ENCODE measurements at regions not wholly inside any gene's neighbourhood (a gene's known extent, or its start where the extent isn't known, plus 50 kb on each side); places are given as distances from the start of the nearest gene placed in this dataset.

DNA sequence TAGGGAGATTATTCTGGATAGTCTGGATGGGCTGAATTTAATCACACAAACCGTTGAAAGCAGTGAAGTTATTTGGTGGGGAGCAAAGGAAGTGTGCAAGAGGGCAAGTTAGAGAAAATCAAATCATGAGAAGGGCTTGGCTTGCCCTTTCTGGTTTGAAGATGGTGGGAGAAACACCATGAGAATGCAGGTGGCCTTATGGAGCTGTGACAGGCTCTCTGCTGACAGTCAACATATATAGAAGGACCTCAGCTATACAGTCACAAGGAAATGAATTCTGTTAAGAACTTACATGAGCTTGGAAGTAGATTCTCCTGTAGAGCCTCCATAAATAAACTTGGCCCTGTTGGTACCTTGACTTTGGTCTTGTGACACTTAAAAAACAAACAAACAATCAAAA lies 72.3 kb downstream of the GMNC start:
- Histone ChIP-seq H3K4me3 (ENCODE audit: low read length) (no peak overlapping the region), H3K9me3 (ENCODE audit: control insufficient read depth, low read length) (no peaks in the 10 kb centered on the region), H3K4me1 (ENCODE audit: control insufficient read depth, insufficient read depth, low read length) (no peaks in the 10 kb centered on the region), H3K27ac (ENCODE audit: low read length) (no peak overlapping the region), H3K27me3 (ENCODE audit: control insufficient read depth, insufficient read depth) (no peaks in the 10 kb centered on the region)
- ATAC-seq (no peak), DNase-seq (no peak)
- 56% methylated on average over 1 of the region's 1 CpG for WGBS
- intact Hi-C loops (cut with DNase I) = no loop called here

DNA sequence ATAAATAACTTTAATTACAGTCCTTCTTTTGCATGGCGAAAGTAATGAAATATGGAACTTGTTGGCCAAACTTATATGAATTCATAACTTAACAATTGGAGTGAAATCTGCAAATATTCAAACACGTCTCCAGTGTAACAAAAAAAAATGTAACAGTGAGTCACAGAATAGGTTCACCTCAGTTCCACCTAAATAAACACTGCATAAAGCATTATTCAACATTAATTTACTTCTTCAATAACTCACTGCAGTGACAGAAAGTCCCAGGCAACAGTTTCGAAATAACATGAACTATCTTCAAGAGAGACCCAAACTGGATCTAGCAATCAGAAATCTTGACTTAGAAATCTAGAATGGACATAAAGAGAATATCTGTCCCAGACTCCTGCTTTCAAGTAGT lies 75.6 kb downstream of the GMNC start:
- Histone ChIP-seq H3K4me1 (ENCODE audit: control insufficient read depth, insufficient read depth, low read length) (no peaks in the 10 kb centered on the region), H3K27me3 (ENCODE audit: control insufficient read depth, insufficient read depth) (no peaks in the 10 kb centered on the region), H3K4me3 (ENCODE audit: low read length) (no peak overlapping the region), H3K27ac (ENCODE audit: low read length) (no peak overlapping the region), H3K9me3 (ENCODE audit: control insufficient read depth, low read length) (no peaks in the 10 kb centered on the region)
- 83% methylated on average over 3 of the region's 3 CpGs for WGBS
- no peak for DNase-seq
- no peak for ATAC-seq
- intact Hi-C loops (cut with DNase I) = no loop called here

DNA sequence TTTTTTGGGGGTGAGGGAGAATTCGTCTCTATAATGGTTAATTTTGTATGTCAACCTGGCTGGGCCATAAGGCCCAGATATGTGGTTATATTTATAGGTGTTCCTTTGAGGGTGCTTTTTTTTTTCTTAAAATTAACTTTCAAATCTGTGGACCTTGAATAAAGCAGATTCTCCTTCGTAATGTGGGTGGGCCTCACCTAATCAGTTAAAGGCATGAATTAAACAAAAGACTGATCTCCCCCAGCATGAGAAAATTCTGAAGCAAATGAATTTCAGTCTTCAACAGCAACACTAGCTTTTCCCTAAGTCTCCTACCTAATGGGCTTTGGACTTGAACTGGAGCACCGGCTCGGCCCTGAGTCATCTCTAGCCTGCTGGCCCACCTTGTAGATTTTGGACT lies 77.4 kb downstream of the GMNC start:
- no peaks in the 10 kb centered on the region for H3K9me3 ChIP-seq (ENCODE audit: control insufficient read depth, low read length)
- no peak overlapping the region for H3K27ac ChIP-seq (ENCODE audit: low read length)
- H3K4me1 ChIP-seq (ENCODE audit: control insufficient read depth, insufficient read depth, low read length) = no peaks in the 10 kb centered on the region
- H3K27me3 ChIP-seq (ENCODE audit: control insufficient read depth, insufficient read depth) = no peaks in the 10 kb centered on the region
- ATAC-seq (no peak), DNase-seq (no peak)
- no peak overlapping the region for H3K4me3 ChIP-seq (ENCODE audit: low read length)
- intact Hi-C loops (cut with DNase I) = no loop called here
- 90% methylated on average over 4 of the region's 4 CpGs for WGBS

DNA sequence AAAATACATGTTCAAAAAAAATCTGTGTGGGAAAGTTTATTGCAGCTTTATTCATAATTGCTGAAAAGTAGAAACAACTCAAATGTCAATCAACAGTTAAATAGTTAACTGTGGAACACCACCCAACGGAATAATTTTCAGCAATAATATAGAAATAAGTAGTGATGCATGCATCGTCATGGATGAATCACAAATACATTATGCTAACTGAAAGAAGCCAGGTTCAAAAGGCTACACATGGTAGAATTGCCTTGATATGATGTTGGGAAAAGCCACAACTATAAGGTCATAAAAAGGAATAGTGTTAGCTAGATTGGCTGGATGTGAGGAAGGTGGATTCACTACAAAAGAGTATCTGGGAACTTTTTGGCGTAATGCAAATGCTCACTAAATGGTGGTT lies 82.0 kb downstream of the GMNC start:
- Histone ChIP-seq H3K4me1 (ENCODE audit: control insufficient read depth, insufficient read depth, low read length) (no peaks in the 10 kb centered on the region), H3K27ac (ENCODE audit: low read length) (no peak overlapping the region), H3K27me3 (ENCODE audit: control insufficient read depth, insufficient read depth) (no peaks in the 10 kb centered on the region), H3K9me3 (ENCODE audit: control insufficient read depth, low read length) (no peaks in the 10 kb centered on the region), H3K4me3 (ENCODE audit: low read length) (no peak overlapping the region)
- intact Hi-C loops (cut with DNase I) = no loop called here
- 87% methylated on average over 3 of the region's 3 CpGs for WGBS
- ATAC-seq (no peak), DNase-seq (no peak)

DNA sequence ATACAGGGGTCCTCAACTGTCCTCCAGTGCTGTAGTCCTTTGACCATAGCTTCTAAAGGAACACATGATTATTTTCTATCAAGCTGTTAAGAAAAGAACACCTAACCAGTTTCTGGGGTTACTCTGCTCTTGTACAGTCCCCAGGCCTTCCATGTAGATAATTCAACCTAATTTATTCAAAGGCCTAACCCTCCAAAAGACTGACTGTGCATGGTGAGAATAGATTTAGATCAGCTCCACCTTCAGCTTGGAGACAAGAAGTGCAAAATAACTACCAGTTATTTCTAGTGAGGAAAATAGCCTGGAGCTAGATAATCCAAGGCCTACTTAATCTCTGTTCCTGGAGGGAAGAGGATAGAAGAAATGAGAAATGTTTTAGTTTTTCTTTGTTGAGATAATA lies 87.9 kb downstream of the GMNC start:
- H3K27me3 ChIP-seq (ENCODE audit: control insufficient read depth, insufficient read depth) = no peaks in the 10 kb centered on the region
- no peak overlapping the region for H3K4me3 ChIP-seq (ENCODE audit: low read length)
- no peak overlapping the region for H3K27ac ChIP-seq (ENCODE audit: low read length)
- DNase-seq (no peak), ATAC-seq (no peak)
- H3K9me3 ChIP-seq (ENCODE audit: control insufficient read depth, low read length) = no peaks in the 10 kb centered on the region
- intact Hi-C loops (cut with DNase I) = no loop called here
- no peaks in the 10 kb centered on the region for H3K4me1 ChIP-seq (ENCODE audit: control insufficient read depth, insufficient read depth, low read length)

DNA sequence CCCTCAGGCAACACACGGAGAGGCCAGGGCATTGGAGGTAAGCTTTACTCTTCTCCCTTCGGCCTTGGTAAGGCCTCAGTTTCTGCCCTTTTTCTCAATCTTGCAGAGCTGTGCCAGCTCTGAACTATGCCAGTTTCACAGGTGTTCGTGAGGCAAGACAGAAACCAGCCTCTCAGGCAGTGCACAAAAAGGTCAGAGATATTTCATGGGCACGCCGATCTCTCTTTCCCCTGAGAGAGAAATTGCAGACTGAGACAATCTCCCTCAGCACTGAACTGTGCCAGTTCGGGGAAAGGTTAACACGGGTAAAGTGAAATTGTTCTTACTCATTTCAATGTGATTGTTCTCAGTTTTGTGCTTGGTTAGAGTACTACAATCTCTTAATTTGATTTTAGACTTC lies 88.5 kb downstream of the GMNC start:
- Histone ChIP-seq H3K27me3 (ENCODE audit: control insufficient read depth, insufficient read depth) (no peaks in the 10 kb centered on the region), H3K27ac (ENCODE audit: low read length) (no peak overlapping the region), H3K4me1 (ENCODE audit: control insufficient read depth, insufficient read depth, low read length) (no peaks in the 10 kb centered on the region), H3K9me3 (ENCODE audit: control insufficient read depth, low read length) (no peaks in the 10 kb centered on the region), H3K4me3 (ENCODE audit: low read length) (no peak overlapping the region)
- 62% methylated on average over 7 of the region's 7 CpGs for WGBS
- DNase-seq (no peak), ATAC-seq (peak; percentile 76 to 85)
- intact Hi-C loops (cut with DNase I) = no loop called here

DNA sequence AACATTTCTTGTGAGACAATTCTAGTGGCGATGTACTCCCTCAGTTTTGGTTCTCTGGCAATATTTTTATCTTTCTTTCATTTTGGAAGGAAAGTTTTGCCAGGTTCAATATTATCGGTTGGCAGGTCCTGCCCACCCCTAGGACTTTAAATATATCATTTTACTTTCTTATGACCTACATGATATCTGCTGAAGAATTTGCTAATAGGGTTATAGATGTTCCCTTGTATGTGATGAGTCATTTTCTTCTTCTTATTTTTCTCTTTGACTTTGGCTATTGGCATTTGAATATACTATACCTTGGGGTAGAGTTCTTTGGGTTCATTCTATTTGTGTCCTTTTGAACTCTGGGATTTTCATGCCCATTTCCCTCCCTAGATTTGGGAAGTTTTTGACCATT lies 89.7 kb downstream of the GMNC start:
- 93% methylated on average over 2 of the region's 2 CpGs for WGBS
- intact Hi-C loops (cut with DNase I) = no loop called here
- ATAC-seq = no peak
- H3K4me1 ChIP-seq (ENCODE audit: control insufficient read depth, insufficient read depth, low read length) = no peaks in the 10 kb centered on the region
- no peak for DNase-seq
- H3K27ac ChIP-seq (ENCODE audit: low read length) = no peak overlapping the region
- no peaks in the 10 kb centered on the region for H3K9me3 ChIP-seq (ENCODE audit: control insufficient read depth, low read length)
- no peaks in the 10 kb centered on the region for H3K27me3 ChIP-seq (ENCODE audit: control insufficient read depth, insufficient read depth)
- H3K4me3 ChIP-seq (ENCODE audit: low read length) = no peak overlapping the region

DNA sequence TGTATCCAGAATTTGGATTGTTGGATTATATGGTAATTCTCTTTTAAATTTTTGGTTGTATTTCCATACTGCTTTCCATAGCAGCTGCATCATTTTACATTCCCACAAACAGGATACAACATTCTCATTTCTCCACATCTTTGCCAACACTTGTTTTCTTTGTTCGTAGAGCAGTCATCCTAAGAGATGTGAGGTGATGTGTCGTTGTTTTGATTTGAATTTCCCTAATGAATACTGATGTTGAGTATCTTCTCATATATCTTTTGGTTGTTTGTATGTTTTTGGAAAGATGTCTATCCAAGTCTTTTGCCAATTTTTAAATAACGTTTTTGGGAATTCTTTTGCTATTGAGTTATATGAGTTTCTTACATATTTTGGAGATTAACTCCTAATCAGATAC lies 93.6 kb downstream of the GMNC start:
- Histone ChIP-seq H3K4me3 (ENCODE audit: low read length) (no peak overlapping the region), H3K27me3 (ENCODE audit: control insufficient read depth, insufficient read depth) (no peaks in the 10 kb centered on the region), H3K9me3 (ENCODE audit: control insufficient read depth, low read length) (no peaks in the 10 kb centered on the region), H3K27ac (ENCODE audit: low read length) (no peak overlapping the region), H3K4me1 (ENCODE audit: control insufficient read depth, insufficient read depth, low read length) (no peaks in the 10 kb centered on the region)
- no peak for DNase-seq
- intact Hi-C loops (cut with DNase I) = no loop called here
- no peak for ATAC-seq
- 56% methylated on average over 3 of the region's 3 CpGs for WGBS

DNA sequence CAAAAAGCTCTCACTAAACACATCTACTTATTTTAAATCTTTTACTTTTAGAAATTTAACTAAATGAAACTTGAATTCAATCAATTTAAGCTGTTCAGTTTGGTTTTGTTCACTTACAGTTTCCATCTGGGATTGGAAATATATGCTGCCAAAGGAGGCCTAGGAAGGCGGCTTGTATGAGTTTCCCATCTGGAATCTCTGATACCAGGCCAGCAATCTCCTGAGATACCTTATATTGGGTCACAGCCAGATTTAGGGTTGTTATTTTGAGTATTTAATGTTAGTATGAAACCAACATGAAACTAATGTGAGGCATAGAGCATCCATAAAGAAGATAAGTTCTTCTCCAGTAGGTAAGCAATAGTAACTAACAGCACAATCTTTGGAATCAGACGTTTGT lies 94.6 kb downstream of the GMNC start:
- DNase-seq (no peak), ATAC-seq (no peak)
- H3K9me3 ChIP-seq (ENCODE audit: control insufficient read depth, low read length) = no peaks in the 10 kb centered on the region
- H3K4me1 ChIP-seq (ENCODE audit: control insufficient read depth, insufficient read depth, low read length) = no peaks in the 10 kb centered on the region
- no peak overlapping the region for H3K27ac ChIP-seq (ENCODE audit: low read length)
- intact Hi-C loops (cut with DNase I) = no loop called here
- H3K4me3 ChIP-seq (ENCODE audit: low read length) = no peak overlapping the region
- 82% methylated on average over 2 of the region's 2 CpGs for WGBS
- no peaks in the 10 kb centered on the region for H3K27me3 ChIP-seq (ENCODE audit: control insufficient read depth, insufficient read depth)

DNA sequence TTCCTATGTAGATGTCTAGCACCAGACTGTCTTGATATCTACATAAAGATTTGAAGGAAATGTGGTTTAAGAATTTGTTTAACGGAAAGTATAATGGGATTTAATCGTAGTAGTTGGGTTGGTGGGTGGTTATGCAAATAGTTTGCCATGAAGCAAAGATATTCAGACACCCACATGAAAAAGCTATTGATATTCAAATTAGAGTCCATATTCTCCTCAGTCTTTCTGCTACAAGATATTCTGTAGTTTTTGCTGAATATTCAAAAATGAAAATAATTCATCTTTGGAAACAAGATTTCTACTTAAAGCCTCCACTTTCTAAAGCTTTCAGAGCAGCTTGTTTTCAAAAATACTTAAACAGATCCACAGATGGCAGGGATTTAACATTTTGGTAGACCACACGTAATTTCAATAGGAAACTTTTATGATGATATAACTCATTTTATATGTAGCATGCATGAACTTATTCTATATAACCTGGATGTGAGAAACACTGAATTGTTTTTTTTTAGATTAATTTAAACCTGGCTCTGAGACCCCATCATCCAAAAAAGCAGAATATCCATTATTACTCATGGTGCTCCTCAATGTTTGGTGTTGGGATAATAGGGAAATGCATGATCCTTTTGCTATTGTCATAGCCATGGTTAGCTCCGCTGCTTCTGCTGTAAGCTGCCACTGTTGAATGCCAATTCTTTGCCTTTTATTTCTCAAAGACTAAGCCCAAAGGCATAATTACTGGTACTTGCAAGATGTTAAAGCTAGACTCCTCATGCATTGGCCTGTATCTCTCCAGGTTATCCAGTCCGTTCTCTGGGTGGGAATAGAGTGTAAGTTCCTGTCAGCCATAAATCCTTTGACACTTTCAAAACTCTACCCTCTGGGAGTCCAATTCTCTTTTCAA lies 98.0 kb downstream of the GMNC start:
- Histone ChIP-seq H3K4me3 (ENCODE audit: low read length) (no peak overlapping the region), H3K27me3 (ENCODE audit: control insufficient read depth, insufficient read depth) (no peaks in the 10 kb centered on the region), H3K9me3 (ENCODE audit: control insufficient read depth, low read length) (no peaks in the 10 kb centered on the region), H3K27ac (ENCODE audit: low read length) (no peak overlapping the region), H3K4me1 (ENCODE audit: control insufficient read depth, insufficient read depth, low read length) (no peaks in the 10 kb centered on the region)
- intact Hi-C loops (cut with DNase I) = no loop called here
- ATAC-seq (no peak), DNase-seq (no peak)
- WGBS = 82% methylated on average over 5 of the region's 5 CpGs

DNA sequence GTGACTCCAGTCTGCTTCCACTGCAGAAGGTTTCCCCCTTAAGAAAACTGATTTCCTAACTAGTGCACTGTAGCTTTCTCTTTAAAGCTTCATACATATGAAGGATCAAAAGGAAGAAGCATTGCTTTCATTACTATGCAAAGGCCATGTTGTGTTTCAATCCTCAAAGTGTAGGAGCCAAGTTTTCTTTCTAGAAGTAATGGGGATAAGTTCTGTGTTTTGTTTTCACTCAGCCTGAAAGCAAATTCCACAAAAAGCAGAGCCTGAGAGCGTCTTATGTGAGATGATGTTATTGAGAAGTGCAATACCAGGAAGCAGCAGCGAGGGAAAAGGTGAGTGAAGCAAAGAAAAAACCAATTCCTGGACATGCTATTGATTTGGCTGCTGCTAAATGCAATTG lies 99.7 kb downstream of the GMNC start:
- DNase-seq (no peak), ATAC-seq (no peak)
- Histone ChIP-seq H3K27me3 (ENCODE audit: control insufficient read depth, insufficient read depth) (no peaks in the 10 kb centered on the region), H3K27ac (ENCODE audit: low read length) (no peak overlapping the region), H3K4me1 (ENCODE audit: control insufficient read depth, insufficient read depth, low read length) (no peaks in the 10 kb centered on the region), H3K9me3 (ENCODE audit: control insufficient read depth, low read length) (no peaks in the 10 kb centered on the region), H3K4me3 (ENCODE audit: low read length) (no peak overlapping the region)
- intact Hi-C loops (cut with DNase I) = no loop called here
- 74% methylated on average over 2 of the region's 2 CpGs for WGBS

DNA sequence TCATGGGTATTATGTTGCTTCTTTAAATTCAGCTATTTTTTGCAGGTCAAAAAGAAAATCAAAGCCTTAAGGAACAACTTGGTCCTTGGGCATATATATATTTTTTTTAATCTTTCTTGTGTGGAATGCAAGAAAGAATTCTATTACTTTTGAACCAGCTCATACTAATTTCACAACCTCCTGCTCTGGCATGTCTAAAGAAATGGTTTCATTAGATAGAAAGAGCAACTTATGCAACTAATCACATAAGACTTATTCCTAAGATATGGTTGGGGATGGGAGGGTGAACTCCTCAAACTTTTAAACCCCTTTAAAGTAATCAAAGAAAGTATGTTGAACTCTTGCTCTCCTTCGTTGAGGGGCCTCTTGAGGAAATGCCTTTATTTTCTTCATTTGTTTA lies 114.9 kb downstream of the GMNC start:
- H3K4me3 ChIP-seq (ENCODE audit: low read length) = no peak overlapping the region
- no peaks in the 10 kb centered on the region for H3K27me3 ChIP-seq (ENCODE audit: control insufficient read depth, insufficient read depth)
- ATAC-seq (no peak), DNase-seq (no peak)
- intact Hi-C loops (cut with DNase I) = no loop called here
- H3K9me3 ChIP-seq (ENCODE audit: control insufficient read depth, low read length) = no peaks in the 10 kb centered on the region
- H3K4me1 ChIP-seq (ENCODE audit: control insufficient read depth, insufficient read depth, low read length) = no peaks in the 10 kb centered on the region
- no peak overlapping the region for H3K27ac ChIP-seq (ENCODE audit: low read length)
- WGBS = 46% methylated on average over 1 of the region's 1 CpG
